Fibroblast of lung (primary cell): ENCODE measurements at regions not wholly inside any gene's neighbourhood (a gene's known extent, or its start where the extent isn't known, plus 50 kb on each side); places are given as distances from the start of the nearest gene placed in this dataset.
A peak's percentile ranks its signal among the peaks of the same experiment; 100 is the strongest.

Experiments used
- DNase-seq, 2 donors: peaks; one replicate each; pipeline versions ENCODE4 v3.0.0 to v3.0.0-alpha.2; 2010; ENCODE audit warnings: low read depth in 2 of 2
- H2AFZ ChIP-seq: 2 replicates; pipeline ENCODE4 v1.5.1; 2012; ENCODE audit warnings: low read length, control low read depth, inconsistent platforms
- H3K27ac ChIP-seq: 2 replicates; pipeline ENCODE4 v1.5.1; 2011; ENCODE audit warnings: low read length, control low read depth; ENCODE audit not compliant: insufficient read depth
- H3K27me3 ChIP-seq: 2 replicates; pipeline ENCODE4 v1.5.1; 2011; ENCODE audit warnings: mild to moderate bottlenecking, low read length; ENCODE audit not compliant: control insufficient read depth, insufficient read depth
- H3K36me3 ChIP-seq: 2 replicates; pipeline ENCODE4 v1.5.1; 2011; ENCODE audit warnings: low read length; ENCODE audit not compliant: control insufficient read depth, insufficient read depth
- H3K4me1 ChIP-seq: 2 replicates; pipeline ENCODE4 v1.5.1; 2011; ENCODE audit warnings: low read length; ENCODE audit not compliant: control insufficient read depth, insufficient read depth; ENCODE audit errors: extremely low read depth
- H3K4me2 ChIP-seq: 2 replicates; pipeline ENCODE4 v1.5.1; 2011; ENCODE audit warnings: low read length, control low read depth; ENCODE audit not compliant: insufficient read depth; ENCODE audit errors: extremely low read depth
- H3K4me3 ChIP-seq, 4 experiments: fragments of 200-600 bp in 1 of 4; sonication (generic) in 1 of 4; replicated peaks in 1 of 4; 2 replicates each; pipeline ENCODE4 v1.5.1; 2011 to 2016; ENCODE audit warnings: low read length in 4 of 4, low read depth in 3 of 4, mild to moderate bottlenecking in 3 of 4, control low read depth in 2 of 4, inconsistent platforms in 1 of 4, mixed read lengths in 1 of 4; ENCODE audit not compliant: insufficient read depth in 1 of 4; ENCODE audit errors: control extremely low read depth in 1 of 4
- H3K79me2 ChIP-seq: 2 replicates; pipeline ENCODE4 v1.5.1; 2012; ENCODE audit warnings: mild to moderate bottlenecking, low read length, inconsistent platforms; ENCODE audit not compliant: control insufficient read depth, insufficient read depth
- H3K9ac ChIP-seq: 2 replicates; pipeline ENCODE4 v1.5.1; 2011; ENCODE audit warnings: mild to moderate bottlenecking, low read length, control low read depth; ENCODE audit not compliant: insufficient read depth
- H3K9me3 ChIP-seq: 2 replicates; pipeline ENCODE4 v1.5.1; 2012; ENCODE audit warnings: low read depth, low read length; ENCODE audit not compliant: control insufficient read depth, insufficient read depth
- H4K20me1 ChIP-seq: 2 replicates; pipeline ENCODE4 v1.5.1; 2011; ENCODE audit warnings: low read length; ENCODE audit not compliant: control insufficient read depth, insufficient read depth; ENCODE audit errors: extremely low read depth
- CTCF ChIP-seq, 2 donors: IDR thresholded peaks in 1 of 2; conservative IDR thresholded peaks in 1 of 2; 1 replicate in 1 of 2; 2 replicates in 1 of 2; pipeline ENCODE4 v1.5.1; 2011 to 2012; ENCODE audit warnings: low read length in 2 of 2, control low read depth in 1 of 2, inconsistent platforms in 1 of 2, low read depth in 1 of 2, mild to moderate bottlenecking in 1 of 2
- EZH2 ChIP-seq: IDR thresholded peaks from 2 replicates; pipeline ENCODE4 v1.5.1; 2012; ENCODE audit warnings: low read length, control low read depth, mild to moderate bottlenecking; ENCODE audit errors: missing control alignments

- no peak overlapping the region for H3K27ac ChIP-seq
- H3K9me3 ChIP-seq, result no peaks in the 10 kb centered on the region
- no peak overlapping the region for H3K4me3 ChIP-seq
- H2AFZ ChIP-seq, result no peak overlapping the region
- H3K4me2 ChIP-seq, result no peak overlapping the region
- H3K9ac ChIP-seq, result no peak overlapping the region
- H4K20me1 ChIP-seq, result no peaks in the 10 kb centered on the region
- DNase-seq, result no peak
- no peaks in the 10 kb centered on the region for H3K36me3 ChIP-seq
- TF ChIP-seq EZH2, result no peak
- TF ChIP-seq CTCF (conservative IDR thresholded peaks at IDR 0.05 in 1 of 2, IDR thresholded peaks at IDR 0.05 in 1 of 2; ENCODE audit: low read depth in 1 of 2, low read length in 2 of 2), result no peak
- no peaks in the 10 kb centered on the region for H3K27me3 ChIP-seq
- H3K4me1 ChIP-seq, result no peaks in the 10 kb centered on the region
- no peaks in the 10 kb centered on the region for H3K79me2 ChIP-seq
Measured at GRCh38 chr3:18113417-18113816, 311.7 kb downstream of the SATB1 start.

- Histone ChIP-seq H3K27me3 (no peaks in the 10 kb centered on the region), H3K27ac (no peak overlapping the region)
Measured at GRCh38 chr3:18112674-18113375, 312.3 kb downstream of the SATB1 start.

GRCh38 chr3:18111796-18112232 lies 313.3 kb downstream of the SATB1 start:
- Histone ChIP-seq H3K36me3 (no peaks in the 10 kb centered on the region), H3K27me3 (no peaks in the 10 kb centered on the region), H3K4me1 (no peaks in the 10 kb centered on the region), H3K4me2 (peak overlapping the region; percentile 78), H3K9me3 (no peaks in the 10 kb centered on the region), H2AFZ (peak overlapping the region; percentile 64), H3K27ac (no peak overlapping the region), H3K79me2 (no peaks in the 10 kb centered on the region), H3K4me3 (peak overlapping the region; percentile 10 to 39 (median 17)), H4K20me1 (no peaks in the 10 kb centered on the region), H3K9ac (peak overlapping the region; percentile 7)
- no peak for TF ChIP-seq EZH2
- TF ChIP-seq CTCF (conservative IDR thresholded peaks at IDR 0.05 in 1 of 2, IDR thresholded peaks at IDR 0.05 in 1 of 2; ENCODE audit: low read depth in 1 of 2, low read length in 2 of 2), result no peak
- DNase-seq, result peak; percentile 30 to 58

More at GRCh38 chr3:18112674-18113375, 312.3 kb downstream of the SATB1 start:
- Histone ChIP-seq H3K4me1 (no peaks in the 10 kb centered on the region), H3K79me2 (no peaks in the 10 kb centered on the region), H2AFZ (no peak overlapping the region), H3K36me3 (no peaks in the 10 kb centered on the region), H3K9ac (no peak overlapping the region), H3K4me2 (no peak overlapping the region), H3K4me3 (no peak overlapping the region), H4K20me1 (no peaks in the 10 kb centered on the region), H3K9me3 (no peaks in the 10 kb centered on the region)
- no peak for DNase-seq
- TF ChIP-seq EZH2 (no peak), CTCF (conservative IDR thresholded peaks at IDR 0.05 in 1 of 2, IDR thresholded peaks at IDR 0.05 in 1 of 2; ENCODE audit: low read depth in 1 of 2, low read length in 2 of 2) (no peak)
